IgD-negative memory B cell (primary cell): ENCODE measurements at regions not wholly inside any gene's neighbourhood (a gene's known extent, or its start where the extent isn't known, plus 50 kb on each side); places are given as distances from the start of the nearest gene placed in this dataset.

Source experiments
- H3K27ac Mint-ChIP-seq, 3 donors: one replicate each; pipeline ENCODE4 v1.8.0; 2020 to 2022; ENCODE audit warnings: mild to moderate bottlenecking in 3 of 3, mixed read lengths in 3 of 3, moderate library complexity in 1 of 3
- H3K27me3 Mint-ChIP-seq: one replicate; pipeline ENCODE4 v1.8.0; 2021; ENCODE audit warnings: mixed read lengths
- H3K36me3 Mint-ChIP-seq: one replicate; pipeline ENCODE4 v1.8.0; 2020; ENCODE audit warnings: mild to moderate bottlenecking, mixed read lengths
- H3K4me1 Mint-ChIP-seq, 3 donors: one replicate each; pipeline ENCODE4 v1.8.0; 2020 to 2022; ENCODE audit warnings: mixed read lengths in 3 of 3, mild to moderate bottlenecking in 1 of 3
- H3K4me3 Mint-ChIP-seq, 4 donors: one replicate each; pipeline ENCODE4 v1.8.0; 2020 to 2022; ENCODE audit warnings: mild to moderate bottlenecking in 4 of 4, mixed read lengths in 4 of 4, moderate library complexity in 3 of 4
- H3K9me3 Mint-ChIP-seq, 3 donors: one replicate each; pipeline ENCODE4 v1.8.0; 2020 to 2021; ENCODE audit warnings: mixed read lengths in 3 of 3, mild to moderate bottlenecking in 1 of 3

DNA sequence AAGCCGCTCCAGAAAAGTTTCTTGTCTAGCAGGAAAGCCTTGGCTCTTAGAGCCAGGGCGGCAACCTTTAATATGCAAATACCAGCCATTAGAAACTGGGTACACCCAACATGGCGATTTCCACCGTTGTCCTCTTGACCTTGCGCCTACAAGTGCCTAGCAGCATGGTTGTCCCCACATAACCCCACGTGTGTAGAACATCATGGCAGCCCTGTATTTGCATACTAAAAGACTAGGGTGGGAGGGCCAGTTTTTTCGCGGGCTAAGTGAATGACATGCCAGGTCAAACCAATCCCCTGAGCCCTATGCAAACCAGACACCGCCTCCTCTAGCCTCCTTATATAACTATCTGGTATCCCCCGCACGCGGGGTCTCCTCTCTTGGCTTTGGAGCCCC is 58.4 kb upstream of the FZD8 start:
- H3K36me3 Mint-ChIP-seq: no peaks in the 10 kb centered on the region
- H3K27ac Mint-ChIP-seq: no peak overlapping the region
- no peaks in the 10 kb centered on the region for H3K27me3 Mint-ChIP-seq
- H3K9me3 Mint-ChIP-seq: peaks cover 0 to 4% (median 0%) of the 10 kb centered on the region in 3 donors
- no peak overlapping the region for H3K4me3 Mint-ChIP-seq
- H3K4me1 Mint-ChIP-seq: no peaks in the 10 kb centered on the region

DNA sequence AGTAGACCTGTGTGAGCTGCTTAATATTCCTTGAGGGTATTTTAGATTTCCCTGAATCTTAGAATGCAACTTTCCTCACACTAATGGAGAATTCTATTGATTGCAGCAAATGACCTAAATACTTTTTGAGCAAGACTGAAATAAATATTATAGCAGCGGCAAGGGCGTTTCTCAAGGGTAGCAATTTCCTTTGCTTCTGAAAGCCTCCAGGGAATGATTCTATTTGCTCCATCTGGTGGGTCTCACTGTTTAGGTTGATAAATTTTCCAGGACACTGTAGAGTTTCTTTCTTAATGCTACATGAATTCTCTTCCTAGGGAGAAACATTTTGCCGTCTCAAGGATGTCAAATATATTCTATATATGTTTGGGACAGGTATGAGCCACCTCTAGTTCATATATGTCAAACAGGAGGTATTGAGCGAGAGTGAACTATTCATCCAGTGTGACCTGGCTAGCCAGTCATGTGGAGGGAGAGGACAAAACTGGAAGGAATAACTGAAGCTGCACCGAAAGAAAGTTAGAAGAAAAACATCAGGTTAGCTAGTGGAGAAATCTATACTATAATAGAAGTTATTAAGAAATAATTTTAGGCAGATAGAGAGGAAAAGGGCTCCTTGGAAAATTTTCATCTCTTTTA is 57.9 kb upstream of the FZD8 start:
- Mint-ChIP-seq H3K27me3 (no peaks in the 10 kb centered on the region), H3K4me1 (no peaks in the 10 kb centered on the region), H3K36me3 (no peaks in the 10 kb centered on the region), H3K27ac (no peak overlapping the region), H3K9me3 (peaks cover 0 to 4% (median 0%) of the 10 kb centered on the region in 3 donors), H3K4me3 (no peak overlapping the region)

DNA sequence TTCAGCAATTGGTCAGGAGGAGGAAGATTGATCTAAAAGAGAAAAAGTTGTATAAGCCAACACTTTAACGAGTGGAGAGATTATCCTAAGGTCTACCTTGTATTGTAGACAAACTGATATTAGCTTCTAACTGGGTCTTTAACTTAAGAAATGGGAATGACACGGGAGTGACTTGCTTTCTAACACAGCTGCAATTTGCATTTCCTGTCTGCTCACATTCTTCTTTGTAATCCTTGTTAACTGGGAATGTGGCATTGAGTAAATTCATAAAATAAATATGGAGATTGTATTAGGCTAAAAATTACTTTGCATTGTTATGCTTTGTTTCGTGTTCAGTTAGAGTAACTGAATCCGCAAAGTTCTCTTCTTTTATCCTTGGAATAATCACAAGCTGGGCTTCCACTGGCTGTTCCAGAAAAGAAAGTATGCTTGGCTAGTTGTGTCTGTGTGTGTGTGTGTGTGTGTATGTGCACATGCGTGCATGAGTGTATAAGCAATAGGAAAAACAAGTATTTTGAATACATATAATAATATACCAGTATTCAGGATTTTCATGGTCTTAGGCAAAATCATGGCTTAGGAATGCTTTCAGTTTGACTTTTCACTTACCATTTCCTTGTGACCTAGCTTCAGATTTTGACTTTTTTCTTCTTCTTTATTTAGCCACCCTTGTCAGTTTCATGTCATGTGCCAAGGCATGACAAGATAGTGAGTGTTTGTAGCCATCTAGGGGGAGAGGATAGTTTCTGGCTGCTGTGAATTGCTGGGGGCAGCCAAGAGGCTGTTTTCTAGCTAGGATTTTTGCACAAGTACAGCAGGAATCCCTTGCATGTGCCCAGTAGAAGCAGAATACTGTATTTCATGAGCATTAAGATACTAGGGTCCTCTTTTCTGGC is 54.5 kb upstream of the FZD8 start:
- no peaks in the 10 kb centered on the region for H3K4me1 Mint-ChIP-seq
- no peak overlapping the region for H3K4me3 Mint-ChIP-seq
- no peaks in the 10 kb centered on the region for H3K27me3 Mint-ChIP-seq

DNA sequence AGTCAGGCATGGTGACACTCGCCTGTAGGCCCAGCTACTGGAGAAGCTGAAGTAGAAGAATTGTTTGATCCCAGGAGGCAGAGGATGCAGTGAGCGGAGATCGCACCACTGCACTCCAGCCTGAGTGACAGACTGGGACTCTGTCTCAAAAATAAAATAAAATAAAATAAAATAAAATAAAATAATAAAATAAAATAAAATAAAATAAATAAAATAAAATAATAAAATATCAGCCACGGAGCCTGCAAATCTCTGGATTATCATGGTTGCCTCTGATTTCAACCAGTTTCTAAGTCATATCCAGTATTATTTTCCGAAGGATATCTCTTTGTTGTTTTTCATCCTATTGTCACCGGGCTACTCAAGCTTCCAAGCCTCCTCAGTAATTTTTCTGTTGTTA is 51.7 kb upstream of the FZD8 start:
- Mint-ChIP-seq H3K27me3 (no peaks in the 10 kb centered on the region), H3K4me1 (peaks cover 0 to 2% (median 0%) of the 10 kb centered on the region in 3 donors), H3K4me3 (no peak overlapping the region), H3K36me3 (no peaks in the 10 kb centered on the region), H3K9me3 (peaks cover 0 to 4% (median 0%) of the 10 kb centered on the region in 3 donors), H3K27ac (no peak overlapping the region)

More for the DNA sequence above, 54.5 kb upstream of the FZD8 start:
- Mint-ChIP-seq H3K9me3 (peaks cover 0 to 4% (median 0%) of the 10 kb centered on the region in 3 donors), H3K36me3 (no peaks in the 10 kb centered on the region), H3K27ac (no peak overlapping the region)
